ENCODE measurements at regions not wholly inside any gene's neighbourhood (a gene's known extent, or its start where the extent isn't known, plus 50 kb on each side); places are given as distances from the start of the nearest gene placed in this dataset.

GRCh38 chr6:120622127-120622631 lies 712.1 kb downstream of the TBC1D32 start:
- TF ChIP-seq CTCF (IDR thresholded peaks at IDR 0.05; ENCODE audit: unreplicated experiment) = no peak
- peaks cover 8% of the 10 kb centered on the region for H3K4me1 Mint-ChIP-seq (ENCODE audit: unreplicated experiment)
- H3K4me3 Mint-ChIP-seq (ENCODE audit: unreplicated experiment) = no peak overlapping the region
- no peaks in the 10 kb centered on the region for H3K27me3 Mint-ChIP-seq (ENCODE audit: unreplicated experiment)
- DNase-seq (ENCODE audit: low spot score) = no peak
- no peaks in the 10 kb centered on the region for H3K9me3 Mint-ChIP-seq (ENCODE audit: unreplicated experiment)
- no peaks in the 10 kb centered on the region for H3K36me3 Mint-ChIP-seq (ENCODE audit: low read depth, unreplicated experiment)
- no peak overlapping the region for H3K27ac Mint-ChIP-seq (ENCODE audit: unreplicated experiment)

GRCh38 chr6:120620900-120621299 lies 713.4 kb downstream of the TBC1D32 start:
- peaks cover 2% of the 10 kb centered on the region for H3K27me3 Mint-ChIP-seq (ENCODE audit: unreplicated experiment)
- no peak for DNase-seq (ENCODE audit: low spot score)
- no peak overlapping the region for H3K4me3 Mint-ChIP-seq (ENCODE audit: unreplicated experiment)

GRCh38 chr6:120615238-120615637 lies 719.0 kb downstream of the TBC1D32 start:
- Mint-ChIP-seq H3K27me3 (ENCODE audit: unreplicated experiment) (peaks cover 2% of the 10 kb centered on the region), H3K9me3 (ENCODE audit: unreplicated experiment) (no peaks in the 10 kb centered on the region), H3K27ac (ENCODE audit: unreplicated experiment) (no peak overlapping the region), H3K4me1 (ENCODE audit: unreplicated experiment) (no peaks in the 10 kb centered on the region), H3K4me3 (ENCODE audit: unreplicated experiment) (no peak overlapping the region), H3K36me3 (ENCODE audit: low read depth, unreplicated experiment) (no peaks in the 10 kb centered on the region)
- no peak for DNase-seq (ENCODE audit: low spot score)
- no peak for TF ChIP-seq CTCF (IDR thresholded peaks at IDR 0.05; ENCODE audit: unreplicated experiment)

More at GRCh38 chr6:120620900-120621299, 713.4 kb downstream of the TBC1D32 start:
- no peaks in the 10 kb centered on the region for H3K9me3 Mint-ChIP-seq (ENCODE audit: unreplicated experiment)
- H3K27ac Mint-ChIP-seq (ENCODE audit: unreplicated experiment) = no peak overlapping the region
- no peaks in the 10 kb centered on the region for H3K36me3 Mint-ChIP-seq (ENCODE audit: low read depth, unreplicated experiment)
- peaks cover 8% of the 10 kb centered on the region for H3K4me1 Mint-ChIP-seq (ENCODE audit: unreplicated experiment)
- TF ChIP-seq CTCF (IDR thresholded peaks at IDR 0.05; ENCODE audit: unreplicated experiment) = no peak

GRCh38 chr6:120614723-120615122 lies 719.6 kb downstream of the TBC1D32 start:
- no peak for DNase-seq (ENCODE audit: low spot score)
- Mint-ChIP-seq H3K4me3 (ENCODE audit: unreplicated experiment) (no peak overlapping the region), H3K9me3 (ENCODE audit: unreplicated experiment) (no peaks in the 10 kb centered on the region), H3K27me3 (ENCODE audit: unreplicated experiment) (peaks cover 2% of the 10 kb centered on the region), H3K27ac (ENCODE audit: unreplicated experiment) (no peak overlapping the region), H3K36me3 (ENCODE audit: low read depth, unreplicated experiment) (no peaks in the 10 kb centered on the region), H3K4me1 (ENCODE audit: unreplicated experiment) (no peaks in the 10 kb centered on the region)
- no peak for TF ChIP-seq CTCF (IDR thresholded peaks at IDR 0.05; ENCODE audit: unreplicated experiment)

GRCh38 chr6:120608826-120609225 lies 725.5 kb downstream of the TBC1D32 start:
- Mint-ChIP-seq H3K4me1 (ENCODE audit: unreplicated experiment) (no peaks in the 10 kb centered on the region), H3K9me3 (ENCODE audit: unreplicated experiment) (no peaks in the 10 kb centered on the region), H3K4me3 (ENCODE audit: unreplicated experiment) (no peak overlapping the region), H3K27ac (ENCODE audit: unreplicated experiment) (no peak overlapping the region), H3K27me3 (ENCODE audit: unreplicated experiment) (no peaks in the 10 kb centered on the region), H3K36me3 (ENCODE audit: low read depth, unreplicated experiment) (no peaks in the 10 kb centered on the region)
- DNase-seq (ENCODE audit: low spot score) = no peak
- no peak for TF ChIP-seq CTCF (IDR thresholded peaks at IDR 0.05; ENCODE audit: unreplicated experiment)

Measured in endothelial cell (in vitro differentiated cells).